PC-9 (cell line): ENCODE measurements at regions not wholly inside any gene's neighbourhood (a gene's known extent, or its start where the extent isn't known, plus 50 kb on each side); places are given as distances from the start of the nearest gene placed in this dataset.

Experiments used
- EZH2 ChIP-seq: fragments of 200-600 bp; sonication (generic); IDR thresholded peaks from 2 replicates; pipeline ENCODE4 v1.8.0; 2017; ENCODE audit warnings: antibody characterized with exemption, low read depth
- TF ChIP-seq, protein P1 (sequence below): fragments of 200-600 bp; sonication (generic); conservative IDR thresholded peaks from 2 replicates; pipeline ENCODE4 v1.6.1; 2017; ENCODE audit warnings: mixed run types, antibody characterized with exemption, mild to moderate bottlenecking, moderate library complexity

DNA sequence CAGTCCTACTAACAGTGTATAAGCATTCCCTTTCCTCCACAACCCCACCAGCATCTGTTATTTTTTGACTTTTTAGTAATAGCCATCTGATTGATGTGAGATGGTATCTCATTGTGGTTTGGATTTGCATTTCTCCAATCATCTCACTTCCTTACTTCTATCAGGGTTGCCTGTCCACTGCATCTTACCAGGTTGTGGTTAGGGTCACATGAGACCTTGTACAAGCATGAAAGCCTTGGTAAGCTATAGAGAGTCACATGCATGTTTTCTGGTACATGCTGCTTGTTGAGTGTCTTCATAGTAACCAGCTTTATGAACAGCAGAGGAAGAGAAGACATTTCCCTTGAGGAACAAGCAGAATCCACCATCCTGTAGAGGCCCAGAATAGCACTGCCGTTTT, 102.9 kb upstream of the PAX6 start:
- TF ChIP-seq, protein P1, sequence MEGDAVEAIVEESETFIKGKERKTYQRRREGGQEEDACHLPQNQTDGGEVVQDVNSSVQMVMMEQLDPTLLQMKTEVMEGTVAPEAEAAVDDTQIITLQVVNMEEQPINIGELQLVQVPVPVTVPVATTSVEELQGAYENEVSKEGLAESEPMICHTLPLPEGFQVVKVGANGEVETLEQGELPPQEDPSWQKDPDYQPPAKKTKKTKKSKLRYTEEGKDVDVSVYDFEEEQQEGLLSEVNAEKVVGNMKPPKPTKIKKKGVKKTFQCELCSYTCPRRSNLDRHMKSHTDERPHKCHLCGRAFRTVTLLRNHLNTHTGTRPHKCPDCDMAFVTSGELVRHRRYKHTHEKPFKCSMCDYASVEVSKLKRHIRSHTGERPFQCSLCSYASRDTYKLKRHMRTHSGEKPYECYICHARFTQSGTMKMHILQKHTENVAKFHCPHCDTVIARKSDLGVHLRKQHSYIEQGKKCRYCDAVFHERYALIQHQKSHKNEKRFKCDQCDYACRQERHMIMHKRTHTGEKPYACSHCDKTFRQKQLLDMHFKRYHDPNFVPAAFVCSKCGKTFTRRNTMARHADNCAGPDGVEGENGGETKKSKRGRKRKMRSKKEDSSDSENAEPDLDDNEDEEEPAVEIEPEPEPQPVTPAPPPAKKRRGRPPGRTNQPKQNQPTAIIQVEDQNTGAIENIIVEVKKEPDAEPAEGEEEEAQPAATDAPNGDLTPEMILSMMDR: no peak
- TF ChIP-seq EZH2: no peak
